LNCAP (cell line): ENCODE measurements at regions not wholly inside any gene's neighbourhood (a gene's known extent, or its start where the extent isn't known, plus 50 kb on each side); places are given as distances from the start of the nearest gene placed in this dataset.

Source experiments
- CTCF ChIP-seq: fragments of 450-650 bp; IDR thresholded peaks from 2 replicates; pipeline ENCODE4 v1.5.1; 2017; ENCODE audit warnings: mild to moderate bottlenecking

GRCh38 chrX:71823391-71824057, 60.4 kb downstream of the CXorf49B start:
- TF ChIP-seq CTCF = no peak

- no peak for TF ChIP-seq CTCF
These were observed 64.9 kb downstream of the CXorf49B start for GRCh38 chrX:71828086-71828485.

- TF ChIP-seq CTCF = no peak
These were observed 64.2 kb upstream of the NHSL2 start for GRCh38 chrX:71846429-71846828.

GRCh38 chrX:71852182-71852581, 58.5 kb upstream of the NHSL2 start:
- no peak for TF ChIP-seq CTCF

GRCh38 chrX:71859637-71860036, 51.0 kb upstream of the NHSL2 start:
- peak; percentile 53 for TF ChIP-seq CTCF
